ENCODE measurements at regions not wholly inside any gene's neighbourhood (a gene's known extent, or its start where the extent isn't known, plus 50 kb on each side); places are given as distances from the start of the nearest gene placed in this dataset.

GRCh38 chr6:119965900-119966299 is 616.3 kb upstream of the MAN1A1 start:
- Histone ChIP-seq H3K9me3 (replicated peaks; ENCODE audit: control insufficient read depth, insufficient read depth, low read depth, low read length) (no peaks in the 10 kb centered on the region), H3K9me1 (ENCODE audit: control insufficient read depth, insufficient read depth, low read length) (no peaks in the 10 kb centered on the region), H3K4me2 (ENCODE audit: insufficient read depth, low read length) (peak overlapping the region; percentile 56), H3K79me2 (ENCODE audit: control insufficient read depth, insufficient read depth, low read length) (no peaks in the 10 kb centered on the region), H3K27me3 (ENCODE audit: control insufficient read depth in 2 of 2, insufficient read depth in 2 of 2, low read length in 2 of 2) (no peaks in the 10 kb centered on the region), H2AFZ (ENCODE audit: low read depth, low read length) (peak overlapping the region; percentile 72), H3K4me1 (replicated peaks in 1 of 2; ENCODE audit: control insufficient read depth in 2 of 2, insufficient read depth in 2 of 2, low read length in 2 of 2) (no peaks in the 10 kb centered on the region), H4K20me1 (replicated peaks; ENCODE audit: control insufficient read depth, insufficient read depth, low read length) (no peaks in the 10 kb centered on the region), H3K36me3 (ENCODE audit: control insufficient read depth, insufficient read depth, low read length) (no peaks in the 10 kb centered on the region), H3K27ac (ENCODE audit: extremely low read depth, low read depth, low read length) (no peak overlapping the region), H3K4me3 (no peak overlapping the region), H3K9ac (ENCODE audit: insufficient read depth in 1 of 2, low read depth in 2 of 2, low read length in 2 of 2) (no peak overlapping the region)
- no peak for DNase-seq (ENCODE audit: extremely low read depth in 1 of 4, low spot score in 3 of 4)
- in situ Hi-C loops (cut with MboI) (no loop called here), intact Hi-C loops (cut with micrococcal nuclease) (no loop called here)
- FAIRE-seq: peak; percentile 11
- whole genome bisulfite sequencing (ENCODE audit: insufficient coverage, low coverage, missing lambda C conversion rate): 13% methylated on average over 10 of the region's 10 CpGs
- BruUV-seq (replicated peaks): no TSS peak
- POLR2A ChIA-PET: interaction anchor here (1.4 kb wide), 1 partner anchor 9 kb away, joined by 5 read pairs; no protein-coding TSS in a partner anchor
- peak; percentile 25; the same call in 2 of the 3 replicates for ATAC-seq
- CTCF ChIA-PET (ENCODE audit: low intra/inter-chr PET ratio): no interaction called here
- TF ChIP-seq ZNF586 (CRISPR knock-in tag; conservative IDR thresholded peaks at IDR 0.05): no peak
- no peak for TF ChIP-seq PRPF4 (IDR thresholded peaks at IDR 0.05; ENCODE audit: insufficient read depth, low read depth, low read length, poor library complexity, severe bottlenecking)
- no peak for TF ChIP-seq ARID2 (IDR thresholded peaks at IDR 0.05)
- no peak for TF ChIP-seq ATF3 (IDR thresholded peaks at IDR 0.05)
- TF ChIP-seq ATF3 (CRISPR knock-in tag; conservative IDR thresholded peaks at IDR 0.05): no peak
- no peak for TF ChIP-seq ATF7 (IDR thresholded peaks at IDR 0.05)
- no peak for TF ChIP-seq TOE1 (IDR thresholded peaks at IDR 0.05; ENCODE audit: borderline replicate concordance)
- no peak for TF ChIP-seq TOE1 (CRISPR knock-in tag; IDR thresholded peaks at IDR 0.05; ENCODE audit: borderline replicate concordance, low read depth)
- TF ChIP-seq POLR3G (IDR thresholded peaks at IDR 0.05; ENCODE audit: extremely low read depth, insufficient read length, insufficient replicate concordance): no peak
- no peak for TF ChIP-seq CEBPB (tag; IDR thresholded peaks at IDR 0.05)
- TF ChIP-seq AFF1 (IDR thresholded peaks at IDR 0.05; ENCODE audit: low read depth in 1 of 2, partially characterized antibody in 2 of 2): no peak
- TF ChIP-seq ATF4 (CRISPR knock-in tag; IDR thresholded peaks at IDR 0.05): no peak
- TF ChIP-seq TAF1 (IDR thresholded peaks at IDR 0.05; ENCODE audit: control insufficient read depth, extremely low read depth, insufficient read depth, low read length, severe bottlenecking): no peak
- no peak for TF ChIP-seq KDM4B (IDR thresholded peaks at IDR 0.05; ENCODE audit: borderline replicate concordance in 2 of 2, low read depth in 1 of 2)
